ENCODE measurements at regions not wholly inside any gene's neighbourhood (a gene's known extent, or its start where the extent isn't known, plus 50 kb on each side); places are given as distances from the start of the nearest gene placed in this dataset.

- Histone ChIP-seq H3K4me3 (ENCODE audit: low read depth, low read length, poor library complexity, severe bottlenecking) (no peak overlapping the region), H3K4me1 (ENCODE audit: insufficient read depth, low read length, poor library complexity, severe bottlenecking) (no peaks in the 10 kb centered on the region), H3K27ac (ENCODE audit: low read depth, low read length, poor library complexity, severe bottlenecking) (no peak overlapping the region), H3K27me3 (replicated peaks; ENCODE audit: insufficient read depth, low read depth, low read length, poor library complexity) (no peaks in the 10 kb centered on the region), H3K36me3 (ENCODE audit: insufficient read depth, low read length, poor library complexity, severe bottlenecking) (no peaks in the 10 kb centered on the region), H3K9me3 (ENCODE audit: low read depth, low read length, poor library complexity, severe bottlenecking) (no peaks in the 10 kb centered on the region)
- no TSS peak for BruUV-seq (replicated peaks)
- DNase-seq (ENCODE audit: low spot score), result no peak
- intact Hi-C loops (cut with micrococcal nuclease; ENCODE audit: unreplicated experiment), result no loop called here
- POLR2A ChIA-PET (ENCODE audit: low non-redundant PET), result interaction anchor here (0.5 kb wide), 1 partner anchor 10 kb away, joined by 8 read pairs; no protein-coding TSS in a partner anchor
- CTCF ChIA-PET, result no interaction called here
- no peak for TF ChIP-seq EZH2 (IDR thresholded peaks at IDR 0.05; ENCODE audit: borderline replicate concordance, low read depth, low read length, poor library complexity, severe bottlenecking)
- no peak for TF ChIP-seq CTCF (conservative IDR thresholded peaks at IDR 0.05; ENCODE audit: low read depth, low read length)
Measured at GRCh38 chr15:62495670-62496614, 330.9 kb upstream of the C2CD4B start.

GRCh38 chr15:62497356-62497755, 332.3 kb upstream of the C2CD4B start:
- intact Hi-C loops (cut with micrococcal nuclease; ENCODE audit: unreplicated experiment), result no loop called here
- Histone ChIP-seq H3K27ac (ENCODE audit: low read depth, low read length, poor library complexity, severe bottlenecking) (no peak overlapping the region), H3K27me3 (replicated peaks; ENCODE audit: insufficient read depth, low read depth, low read length, poor library complexity) (no peaks in the 10 kb centered on the region), H3K9me3 (ENCODE audit: low read depth, low read length, poor library complexity, severe bottlenecking) (no peaks in the 10 kb centered on the region), H3K4me1 (ENCODE audit: insufficient read depth, low read length, poor library complexity, severe bottlenecking) (no peaks in the 10 kb centered on the region), H3K36me3 (ENCODE audit: insufficient read depth, low read length, poor library complexity, severe bottlenecking) (no peaks in the 10 kb centered on the region), H3K4me3 (ENCODE audit: low read depth, low read length, poor library complexity, severe bottlenecking) (no peak overlapping the region)
- DNase-seq (ENCODE audit: low spot score), result no peak
- ChIA-PET POLR2A (ENCODE audit: low non-redundant PET) (no interaction called here), CTCF (no interaction called here)
- BruUV-seq (replicated peaks), result no TSS peak
- TF ChIP-seq EZH2 (IDR thresholded peaks at IDR 0.05; ENCODE audit: borderline replicate concordance, low read depth, low read length, poor library complexity, severe bottlenecking) (no peak), CTCF (conservative IDR thresholded peaks at IDR 0.05; ENCODE audit: low read depth, low read length) (no peak)

- BruUV-seq (replicated peaks), result no TSS peak
- no peak for DNase-seq (ENCODE audit: low spot score)
- CTCF ChIA-PET, result no interaction called here
- no peak for TF ChIP-seq CTCF (conservative IDR thresholded peaks at IDR 0.05; ENCODE audit: low read depth, low read length)
- no peak for TF ChIP-seq EZH2 (IDR thresholded peaks at IDR 0.05; ENCODE audit: borderline replicate concordance, low read depth, low read length, poor library complexity, severe bottlenecking)
- Histone ChIP-seq H3K27me3 (replicated peaks; ENCODE audit: insufficient read depth, low read depth, low read length, poor library complexity) (no peaks in the 10 kb centered on the region), H3K27ac (ENCODE audit: low read depth, low read length, poor library complexity, severe bottlenecking) (no peak overlapping the region), H3K4me1 (ENCODE audit: insufficient read depth, low read length, poor library complexity, severe bottlenecking) (peaks cover 3% of the 10 kb centered on the region), H3K4me3 (ENCODE audit: low read depth, low read length, poor library complexity, severe bottlenecking) (no peak overlapping the region), H3K9me3 (ENCODE audit: low read depth, low read length, poor library complexity, severe bottlenecking) (no peaks in the 10 kb centered on the region), H3K36me3 (ENCODE audit: insufficient read depth, low read length, poor library complexity, severe bottlenecking) (no peaks in the 10 kb centered on the region)
- intact Hi-C loops (cut with micrococcal nuclease; ENCODE audit: unreplicated experiment), result no loop called here
- POLR2A ChIA-PET (ENCODE audit: low non-redundant PET), result no interaction called here
Measured at GRCh38 chr15:62498278-62498677, 333.2 kb upstream of the C2CD4B start.

Data from A673 (cell line).